ENCODE measurements at regions not wholly inside any gene's neighbourhood (a gene's known extent, or its start where the extent isn't known, plus 50 kb on each side); places are given as distances from the start of the nearest gene placed in this dataset.

DNA sequence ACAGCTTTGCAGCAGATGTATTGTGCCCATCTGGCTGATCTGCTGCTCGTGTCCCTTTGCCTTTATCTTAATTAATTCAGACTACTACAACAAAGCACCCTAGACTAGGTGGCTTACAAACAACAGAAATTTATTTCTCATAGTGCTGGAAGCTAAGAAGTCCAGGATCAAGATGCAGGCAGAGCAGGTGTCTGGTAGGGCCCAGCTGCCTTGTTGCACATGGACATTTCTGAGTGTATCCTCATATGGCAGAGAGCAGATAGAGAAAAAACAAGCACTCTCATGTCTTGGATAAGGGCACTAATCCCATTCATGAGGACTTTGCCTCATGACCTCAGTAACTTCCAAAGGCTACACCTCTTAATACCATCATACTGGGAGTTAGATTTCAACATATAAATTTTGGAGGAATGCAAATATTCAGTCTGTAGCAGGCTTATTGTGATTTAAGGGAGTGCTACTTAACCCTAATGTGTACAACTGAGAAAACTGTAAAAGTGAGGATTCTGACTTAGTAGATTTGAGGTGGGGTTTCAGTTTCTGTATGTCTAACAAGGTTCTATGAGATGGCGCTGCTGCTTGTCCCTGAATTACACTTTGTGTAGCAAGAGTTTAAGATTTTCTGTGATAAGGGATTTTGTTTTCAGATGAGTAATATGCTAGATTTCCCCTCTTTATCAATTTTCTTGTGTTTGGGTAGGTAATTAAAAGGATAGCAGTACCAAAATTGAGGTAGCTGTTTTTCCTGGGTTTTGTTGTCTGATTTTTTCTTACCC, 473.2 kb upstream of the TECRL start:
- TF ChIP-seq, protein P1, sequence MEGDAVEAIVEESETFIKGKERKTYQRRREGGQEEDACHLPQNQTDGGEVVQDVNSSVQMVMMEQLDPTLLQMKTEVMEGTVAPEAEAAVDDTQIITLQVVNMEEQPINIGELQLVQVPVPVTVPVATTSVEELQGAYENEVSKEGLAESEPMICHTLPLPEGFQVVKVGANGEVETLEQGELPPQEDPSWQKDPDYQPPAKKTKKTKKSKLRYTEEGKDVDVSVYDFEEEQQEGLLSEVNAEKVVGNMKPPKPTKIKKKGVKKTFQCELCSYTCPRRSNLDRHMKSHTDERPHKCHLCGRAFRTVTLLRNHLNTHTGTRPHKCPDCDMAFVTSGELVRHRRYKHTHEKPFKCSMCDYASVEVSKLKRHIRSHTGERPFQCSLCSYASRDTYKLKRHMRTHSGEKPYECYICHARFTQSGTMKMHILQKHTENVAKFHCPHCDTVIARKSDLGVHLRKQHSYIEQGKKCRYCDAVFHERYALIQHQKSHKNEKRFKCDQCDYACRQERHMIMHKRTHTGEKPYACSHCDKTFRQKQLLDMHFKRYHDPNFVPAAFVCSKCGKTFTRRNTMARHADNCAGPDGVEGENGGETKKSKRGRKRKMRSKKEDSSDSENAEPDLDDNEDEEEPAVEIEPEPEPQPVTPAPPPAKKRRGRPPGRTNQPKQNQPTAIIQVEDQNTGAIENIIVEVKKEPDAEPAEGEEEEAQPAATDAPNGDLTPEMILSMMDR (IDR thresholded peaks at IDR 0.05; ENCODE audit: low read depth, low read length): no peak
- H3K4me3 ChIP-seq (ENCODE audit: low read depth, low read length): no peak overlapping the region
- in situ Hi-C loops (cut with HindIII; ENCODE audit: low sequenced_read_pairs): no loop called here
- DNase-seq (ENCODE audit: low read depth, low spot score): no peak

DNA sequence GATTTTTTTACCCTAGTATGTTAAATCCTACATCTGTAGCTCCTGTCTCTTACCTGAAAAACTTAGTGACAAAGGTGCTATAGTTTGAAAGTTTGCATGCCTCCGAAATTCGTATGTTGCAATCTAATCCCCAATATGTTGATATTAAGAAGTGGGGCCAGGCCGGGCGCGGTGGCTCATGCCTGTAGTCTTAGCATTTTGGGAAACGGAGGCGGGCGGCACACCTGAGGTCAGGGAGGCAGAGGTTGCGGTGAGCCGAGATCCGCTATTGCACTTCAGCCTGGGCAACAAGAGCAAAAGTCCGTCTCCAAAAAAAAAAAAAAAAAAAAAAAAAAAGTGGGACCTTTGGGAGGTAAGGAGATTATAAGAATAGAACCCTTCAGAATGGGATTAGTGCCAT, 471.3 kb upstream of the TECRL start:
- in situ Hi-C loops (cut with HindIII; ENCODE audit: low sequenced_read_pairs): no loop called here
- no peak for DNase-seq (ENCODE audit: low read depth, low spot score)
- TF ChIP-seq, protein P1 (IDR thresholded peaks at IDR 0.05; ENCODE audit: low read depth, low read length): no peak

DNA sequence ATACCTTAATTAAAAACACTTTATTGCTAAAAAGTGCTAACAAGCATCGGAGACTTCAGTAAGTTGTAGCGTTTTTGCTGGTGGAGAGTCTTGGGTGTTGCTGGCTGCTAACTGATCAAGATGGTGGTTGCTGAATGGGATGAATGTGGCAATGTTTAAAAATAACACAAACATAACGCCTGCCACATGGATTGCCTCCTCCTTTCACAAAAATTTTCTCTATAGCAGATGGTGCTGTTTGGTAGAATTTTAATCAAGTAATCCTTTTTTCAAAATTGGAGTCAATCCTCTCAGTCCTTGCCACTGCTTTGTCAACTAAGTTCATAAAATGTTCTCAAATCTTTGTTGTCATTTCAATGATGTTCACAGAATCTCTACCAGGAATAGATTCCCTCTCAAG, 466.8 kb upstream of the TECRL start:
- DNase-seq (ENCODE audit: low read depth, low spot score): no peak
- TF ChIP-seq, protein P1 (IDR thresholded peaks at IDR 0.05; ENCODE audit: low read depth, low read length): no peak
- in situ Hi-C loops (cut with HindIII; ENCODE audit: low sequenced_read_pairs): no loop called here
- H3K4me3 ChIP-seq (ENCODE audit: low read depth, low read length): no peak overlapping the region

More for the DNA sequence above, 471.3 kb upstream of the TECRL start:
- no peak overlapping the region for H3K4me3 ChIP-seq (ENCODE audit: low read depth, low read length)

DNA sequence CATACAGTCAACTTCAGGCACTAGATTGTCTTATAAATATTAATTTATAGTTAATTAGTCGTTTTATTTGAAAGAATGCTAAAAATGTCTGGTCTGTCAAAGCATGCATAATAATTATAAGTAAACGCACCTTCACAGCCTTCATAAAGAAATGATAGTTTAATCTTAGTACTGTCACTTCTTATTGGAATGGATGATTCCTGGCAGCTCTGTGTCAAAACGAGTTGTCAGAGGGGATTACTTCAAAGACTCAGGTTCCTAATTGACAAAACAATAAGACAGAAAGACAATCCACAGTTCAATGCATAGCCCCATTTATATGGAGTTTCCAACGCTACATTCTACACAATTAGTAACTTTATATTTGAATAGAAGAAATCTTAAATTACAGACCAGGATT, 461.3 kb upstream of the TECRL start:
- in situ Hi-C loops (cut with HindIII; ENCODE audit: low sequenced_read_pairs): no loop called here
- TF ChIP-seq, protein P1 (IDR thresholded peaks at IDR 0.05; ENCODE audit: low read depth, low read length): no peak
- no peak for DNase-seq (ENCODE audit: low read depth, low spot score)
- no peak overlapping the region for H3K4me3 ChIP-seq (ENCODE audit: low read depth, low read length)

DNA sequence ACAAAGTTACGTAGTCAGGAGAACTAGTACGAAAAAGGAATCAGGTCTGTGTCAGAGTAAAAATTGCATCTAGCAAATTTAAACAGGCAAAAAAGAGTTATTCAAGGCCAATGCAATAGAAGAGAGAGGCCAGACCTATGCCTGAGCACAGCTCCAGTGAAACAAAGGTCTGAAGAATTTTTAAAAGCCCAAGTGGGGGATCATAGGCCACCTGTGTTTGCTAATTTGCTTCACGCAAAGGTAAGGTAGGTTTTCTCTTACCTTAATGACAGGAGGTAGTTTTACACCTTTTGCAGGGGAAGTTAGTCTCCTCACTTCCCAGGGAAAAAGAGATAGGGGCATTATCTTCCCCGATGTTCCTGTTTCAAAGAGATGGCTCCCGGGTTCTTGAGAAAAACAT, 448.6 kb upstream of the TECRL start:
- no peak overlapping the region for H3K4me3 ChIP-seq (ENCODE audit: low read depth, low read length)
- TF ChIP-seq, protein P1 (IDR thresholded peaks at IDR 0.05; ENCODE audit: low read depth, low read length): no peak
- DNase-seq (ENCODE audit: low read depth, low spot score): no peak
- in situ Hi-C loops (cut with HindIII; ENCODE audit: low sequenced_read_pairs): no loop called here

DNA sequence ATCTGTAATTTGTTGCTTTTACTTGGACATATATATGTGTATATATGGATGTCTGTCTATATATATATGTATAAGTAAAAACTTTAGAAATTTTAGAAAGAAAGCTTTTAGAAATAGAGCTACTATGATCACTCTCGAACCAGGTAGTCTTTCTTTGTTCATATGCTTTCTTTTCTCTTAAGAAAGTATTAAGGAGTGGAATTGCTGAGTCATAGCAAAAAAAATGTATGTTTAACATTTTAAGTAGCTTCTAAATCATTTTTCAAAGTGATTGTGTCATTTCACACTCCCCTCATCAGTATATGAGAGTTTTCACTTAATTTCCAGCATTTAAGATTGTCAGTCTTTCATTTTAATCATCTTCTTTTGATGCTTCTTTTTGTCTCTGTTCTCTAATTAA, 447.9 kb upstream of the TECRL start:
- no peak overlapping the region for H3K4me3 ChIP-seq (ENCODE audit: low read depth, low read length)
- peak; percentile 3 for DNase-seq (ENCODE audit: low read depth, low spot score)
- in situ Hi-C loops (cut with HindIII; ENCODE audit: low sequenced_read_pairs): no loop called here
- TF ChIP-seq, protein P1 (IDR thresholded peaks at IDR 0.05; ENCODE audit: low read depth, low read length): no peak
